Astrocyte (in vitro differentiated cells and primary cell): ENCODE measurements at regions not wholly inside any gene's neighbourhood (a gene's known extent, or its start where the extent isn't known, plus 50 kb on each side); places are given as distances from the start of the nearest gene placed in this dataset.
A peak's percentile ranks its signal among the peaks of the same experiment; 100 is the strongest.

Source experiments
- DNase-seq: peaks from one replicate; pipeline ENCODE4 v3.0.0-alpha.2; 2010; ENCODE audit warnings: low read depth
- FAIRE-seq: peaks from 2 replicates; lab custom pipeline; 2011; peaks lifted over from hg19 to GRCh38; lab: Jason Lieb, UNC
- H2AFZ ChIP-seq: 2 replicates; pipeline ENCODE4 v1.6.0; 2012; ENCODE audit warnings: low read depth, low read length, inconsistent platforms
- H3K27ac ChIP-seq: 2 replicates; pipeline ENCODE4 v1.5.1; 2011; ENCODE audit warnings: low read depth, low read length, inconsistent platforms
- H3K27me3 ChIP-seq: 2 replicates; pipeline ENCODE4 v1.6.0; 2011; ENCODE audit warnings: low read length, inconsistent platforms; ENCODE audit not compliant: insufficient read depth
- H3K36me3 ChIP-seq: 2 replicates; pipeline ENCODE4 v1.5.1; 2011; ENCODE audit warnings: low read length, inconsistent platforms; ENCODE audit not compliant: insufficient read depth
- H3K4me1 ChIP-seq: 2 replicates; pipeline ENCODE4 v1.5.1; 2011; ENCODE audit warnings: low read length, inconsistent platforms; ENCODE audit not compliant: insufficient read depth
- H3K4me2 ChIP-seq: 2 replicates; pipeline ENCODE4 v1.6.0; 2012; ENCODE audit warnings: low read length, inconsistent platforms
- H3K4me3 ChIP-seq: 2 replicates; pipeline ENCODE4 v1.5.1; 2011; ENCODE audit warnings: low read depth, mild to moderate bottlenecking, low read length, inconsistent platforms; ENCODE audit not compliant: insufficient read depth
- H3K79me2 ChIP-seq: 2 replicates; pipeline ENCODE4 v1.6.0; 2012; ENCODE audit warnings: mild to moderate bottlenecking, low read length, inconsistent platforms; ENCODE audit not compliant: insufficient read depth
- H3K9ac ChIP-seq: 2 replicates; pipeline ENCODE4 v1.6.0; 2012; ENCODE audit warnings: mild to moderate bottlenecking, low read length, inconsistent platforms
- H3K9me3 ChIP-seq: 2 replicates; pipeline ENCODE4 v1.5.1; 2012; ENCODE audit warnings: low read depth, mild to moderate bottlenecking, low read length, inconsistent platforms; ENCODE audit not compliant: insufficient read depth
- H4K20me1 ChIP-seq: 2 replicates; pipeline ENCODE4 v1.6.0; 2012; ENCODE audit warnings: low read length, inconsistent platforms; ENCODE audit not compliant: insufficient read depth
- H3K27ac Mint-ChIP-seq: one replicate; pipeline ENCODE4 v1.8.0; 2021; ENCODE audit warnings: mild to moderate bottlenecking, mixed read lengths; ENCODE audit not compliant: unreplicated experiment
- H3K27me3 Mint-ChIP-seq: one replicate; pipeline ENCODE4 v1.8.0; 2021; ENCODE audit warnings: low read depth, mixed read lengths; ENCODE audit not compliant: unreplicated experiment
- H3K36me3 Mint-ChIP-seq: one replicate; pipeline ENCODE4 v1.8.0; 2021; ENCODE audit warnings: low read depth, mixed read lengths; ENCODE audit not compliant: unreplicated experiment
- H3K4me1 Mint-ChIP-seq: one replicate; pipeline ENCODE4 v1.8.0; 2021; ENCODE audit warnings: low read depth, mixed read lengths; ENCODE audit not compliant: unreplicated experiment
- H3K4me3 Mint-ChIP-seq: one replicate; pipeline ENCODE4 v1.8.0; 2021; ENCODE audit warnings: mild to moderate bottlenecking, moderate library complexity, mixed read lengths; ENCODE audit not compliant: unreplicated experiment
- H3K9me3 Mint-ChIP-seq: one replicate; pipeline ENCODE4 v1.8.0; 2021; ENCODE audit warnings: mild to moderate bottlenecking, mixed read lengths; ENCODE audit not compliant: unreplicated experiment
- EZH2 ChIP-seq: IDR thresholded peaks from 2 replicates; pipeline ENCODE4 v1.6.1; 2012; ENCODE audit warnings: mild to moderate bottlenecking, low read length, inconsistent platforms; ENCODE audit not compliant: insufficient read depth
- TF ChIP-seq, protein P1 (sequence below): IDR thresholded peaks from 2 replicates; pipeline ENCODE4 v1.5.1; 2011; ENCODE audit warnings: low read depth, mild to moderate bottlenecking, inconsistent platforms, low read length, moderate library complexity; ENCODE audit not compliant: insufficient read depth

DNA sequence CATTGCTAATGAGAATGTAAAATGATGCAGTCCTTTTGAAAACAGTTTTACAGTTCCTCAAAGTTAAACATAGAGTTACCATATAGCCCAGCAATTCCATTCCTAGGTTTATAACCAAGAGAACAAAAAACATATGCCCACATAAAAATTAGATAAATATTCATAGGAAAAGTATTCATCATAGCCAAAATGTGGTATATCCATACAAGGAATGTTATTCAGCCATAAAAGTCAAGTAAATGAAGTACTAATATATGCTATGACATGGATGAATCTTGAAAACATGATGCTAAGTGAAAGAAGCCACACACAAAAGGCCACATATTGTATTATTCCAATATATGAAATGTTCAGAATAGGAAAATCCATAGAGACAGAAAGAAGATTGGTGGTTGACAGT, 158.0 kb upstream of the CARMIL1 start:
- Histone ChIP-seq H3K9ac (no peak overlapping the region), H3K4me2 (no peak overlapping the region), H3K4me3 (no peak overlapping the region), H3K27ac (no peak overlapping the region), H3K36me3 (no peaks in the 10 kb centered on the region), H3K79me2 (no peaks in the 10 kb centered on the region), H3K9me3 (no peaks in the 10 kb centered on the region), H4K20me1 (no peaks in the 10 kb centered on the region), H3K4me1 (no peaks in the 10 kb centered on the region), H3K27me3 (no peaks in the 10 kb centered on the region), H2AFZ (no peak overlapping the region)
- H3K27me3 Mint-ChIP-seq, result no peaks in the 10 kb centered on the region
- H3K4me3 Mint-ChIP-seq, result no peak overlapping the region
- H3K9me3 Mint-ChIP-seq, result no peaks in the 10 kb centered on the region
- no peaks in the 10 kb centered on the region for H3K36me3 Mint-ChIP-seq
- H3K27ac Mint-ChIP-seq, result no peak overlapping the region
- H3K4me1 Mint-ChIP-seq, result no peaks in the 10 kb centered on the region
- TF ChIP-seq EZH2, result no peak
- TF ChIP-seq, protein P1, sequence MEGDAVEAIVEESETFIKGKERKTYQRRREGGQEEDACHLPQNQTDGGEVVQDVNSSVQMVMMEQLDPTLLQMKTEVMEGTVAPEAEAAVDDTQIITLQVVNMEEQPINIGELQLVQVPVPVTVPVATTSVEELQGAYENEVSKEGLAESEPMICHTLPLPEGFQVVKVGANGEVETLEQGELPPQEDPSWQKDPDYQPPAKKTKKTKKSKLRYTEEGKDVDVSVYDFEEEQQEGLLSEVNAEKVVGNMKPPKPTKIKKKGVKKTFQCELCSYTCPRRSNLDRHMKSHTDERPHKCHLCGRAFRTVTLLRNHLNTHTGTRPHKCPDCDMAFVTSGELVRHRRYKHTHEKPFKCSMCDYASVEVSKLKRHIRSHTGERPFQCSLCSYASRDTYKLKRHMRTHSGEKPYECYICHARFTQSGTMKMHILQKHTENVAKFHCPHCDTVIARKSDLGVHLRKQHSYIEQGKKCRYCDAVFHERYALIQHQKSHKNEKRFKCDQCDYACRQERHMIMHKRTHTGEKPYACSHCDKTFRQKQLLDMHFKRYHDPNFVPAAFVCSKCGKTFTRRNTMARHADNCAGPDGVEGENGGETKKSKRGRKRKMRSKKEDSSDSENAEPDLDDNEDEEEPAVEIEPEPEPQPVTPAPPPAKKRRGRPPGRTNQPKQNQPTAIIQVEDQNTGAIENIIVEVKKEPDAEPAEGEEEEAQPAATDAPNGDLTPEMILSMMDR, result no peak
- no peak for FAIRE-seq
- no peak for DNase-seq

DNA sequence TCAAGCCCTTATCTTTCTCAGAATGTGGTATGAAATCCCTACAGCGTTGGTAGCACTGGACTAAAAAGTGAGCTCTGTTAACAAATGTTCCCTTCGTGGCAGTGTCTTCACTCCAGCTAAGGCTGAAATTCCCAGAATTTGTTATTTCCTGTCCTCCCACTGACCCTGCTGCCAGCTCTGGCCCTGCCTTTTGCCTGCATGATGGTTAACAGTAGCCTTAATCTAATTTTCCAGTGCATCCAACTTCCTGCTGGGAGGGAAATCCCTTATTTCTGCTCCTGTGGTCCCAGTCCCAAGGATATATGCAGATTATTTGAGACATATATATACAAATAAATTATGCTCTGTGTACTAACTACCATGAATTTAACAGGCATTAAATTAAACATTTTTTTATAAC, 157.2 kb upstream of the CARMIL1 start:
- Mint-ChIP-seq H3K36me3 (no peaks in the 10 kb centered on the region), H3K9me3 (no peaks in the 10 kb centered on the region), H3K27ac (no peak overlapping the region), H3K27me3 (no peaks in the 10 kb centered on the region), H3K4me3 (no peak overlapping the region), H3K4me1 (no peaks in the 10 kb centered on the region)
- Histone ChIP-seq H3K9me3 (no peaks in the 10 kb centered on the region), H3K9ac (no peak overlapping the region), H3K36me3 (no peaks in the 10 kb centered on the region), H3K27ac (no peak overlapping the region), H3K4me1 (no peaks in the 10 kb centered on the region), H3K27me3 (no peaks in the 10 kb centered on the region), H4K20me1 (no peaks in the 10 kb centered on the region), H3K4me2 (no peak overlapping the region), H2AFZ (no peak overlapping the region), H3K79me2 (no peaks in the 10 kb centered on the region), H3K4me3 (no peak overlapping the region)
- FAIRE-seq (no peak), DNase-seq (peak; percentile 23)
- TF ChIP-seq, protein P1, result no peak
- TF ChIP-seq EZH2, result no peak

DNA sequence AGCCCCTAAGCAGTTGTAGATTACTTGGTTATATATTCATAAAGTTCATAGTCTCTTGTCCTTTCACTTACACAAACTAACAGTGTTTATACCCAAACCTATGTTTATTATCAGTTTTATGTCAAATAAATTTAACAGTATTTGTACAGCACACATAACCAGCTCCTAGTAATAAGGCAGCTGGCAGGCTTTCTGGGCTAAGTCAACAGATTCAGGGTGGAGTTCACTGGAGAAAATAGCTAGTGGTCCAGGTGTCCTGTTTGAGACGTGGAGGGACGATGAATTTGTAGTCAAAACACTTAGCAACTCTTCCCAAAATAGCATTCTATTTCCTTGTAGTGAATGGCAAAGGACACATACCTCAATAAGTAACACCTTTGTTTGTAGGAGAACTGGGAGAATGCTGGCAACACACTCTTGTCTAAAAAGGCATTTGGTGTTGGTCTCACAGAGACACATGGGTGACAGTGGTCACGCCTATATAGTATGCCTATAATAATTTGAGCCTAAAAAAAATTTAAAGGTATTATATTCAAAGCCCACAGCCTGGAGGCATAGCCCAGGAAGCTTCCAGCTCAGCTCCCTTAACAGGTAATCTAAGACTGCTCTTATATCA, 156.4 kb upstream of the CARMIL1 start:
- FAIRE-seq, result no peak

More for the DNA sequence above, 156.4 kb upstream of the CARMIL1 start:
- no peak overlapping the region for H2AFZ ChIP-seq
- no peak for DNase-seq
- H3K27ac Mint-ChIP-seq, result no peak overlapping the region
- no peaks in the 10 kb centered on the region for H3K27me3 ChIP-seq
- H3K9me3 ChIP-seq, result no peaks in the 10 kb centered on the region
- no peaks in the 10 kb centered on the region for H3K36me3 Mint-ChIP-seq
- H3K4me1 Mint-ChIP-seq, result no peaks in the 10 kb centered on the region
- H3K4me2 ChIP-seq, result no peak overlapping the region
- H3K4me3 Mint-ChIP-seq, result no peak overlapping the region
- no peaks in the 10 kb centered on the region for H3K9me3 Mint-ChIP-seq
- no peaks in the 10 kb centered on the region for H3K79me2 ChIP-seq
- H3K9ac ChIP-seq, result no peak overlapping the region
- H3K27me3 Mint-ChIP-seq, result no peaks in the 10 kb centered on the region
- H3K4me1 ChIP-seq, result no peaks in the 10 kb centered on the region
- H3K27ac ChIP-seq, result no peak overlapping the region
- H3K36me3 ChIP-seq, result no peaks in the 10 kb centered on the region
- no peaks in the 10 kb centered on the region for H4K20me1 ChIP-seq
- H3K4me3 ChIP-seq, result no peak overlapping the region
- TF ChIP-seq, protein P1, result no peak
- TF ChIP-seq EZH2, result no peak
